Kidney epithelial cell (primary cell): ENCODE measurements at regions not wholly inside any gene's neighbourhood (a gene's known extent, or its start where the extent isn't known, plus 50 kb on each side); places are given as distances from the start of the nearest gene placed in this dataset.

Source experiments
- DNase-seq: peaks from one replicate; pipeline ENCODE4 v3.0.0-alpha.2; 2010; ENCODE audit warnings: low read depth
- H3K27me3 ChIP-seq: 2 replicates; pipeline ENCODE4 v1.6.0; 2011; ENCODE audit warnings: low read length; ENCODE audit not compliant: control insufficient read depth, insufficient read depth
- H3K36me3 ChIP-seq: 2 replicates; pipeline ENCODE4 v1.5.1; 2011; ENCODE audit warnings: low read length; ENCODE audit not compliant: control insufficient read depth, insufficient read depth
- H3K4me3 ChIP-seq: 2 replicates; pipeline ENCODE4 v1.5.1; 2011; ENCODE audit warnings: low read depth, mild to moderate bottlenecking, control low read depth, low read length
- CTCF ChIP-seq: IDR thresholded peaks from 2 replicates; pipeline ENCODE4 v1.5.1; 2011; ENCODE audit warnings: mild to moderate bottlenecking, moderate library complexity, low read length, control low read depth, inconsistent platforms; ENCODE audit not compliant: insufficient read depth, poor library complexity, severe bottlenecking

GRCh38 chr7:16069998-16070397, 351.3 kb downstream of the CRPPA start:
- Histone ChIP-seq H3K4me3 (no peak overlapping the region), H3K27me3 (no peaks in the 10 kb centered on the region)
- no peak for TF ChIP-seq CTCF

GRCh38 chr7:16068183-16068582, 353.2 kb downstream of the CRPPA start:
- H3K27me3 ChIP-seq: no peaks in the 10 kb centered on the region
- no peak for TF ChIP-seq CTCF

More at GRCh38 chr7:16069998-16070397, 351.3 kb downstream of the CRPPA start:
- no peak for DNase-seq
- no peaks in the 10 kb centered on the region for H3K36me3 ChIP-seq

DNA sequence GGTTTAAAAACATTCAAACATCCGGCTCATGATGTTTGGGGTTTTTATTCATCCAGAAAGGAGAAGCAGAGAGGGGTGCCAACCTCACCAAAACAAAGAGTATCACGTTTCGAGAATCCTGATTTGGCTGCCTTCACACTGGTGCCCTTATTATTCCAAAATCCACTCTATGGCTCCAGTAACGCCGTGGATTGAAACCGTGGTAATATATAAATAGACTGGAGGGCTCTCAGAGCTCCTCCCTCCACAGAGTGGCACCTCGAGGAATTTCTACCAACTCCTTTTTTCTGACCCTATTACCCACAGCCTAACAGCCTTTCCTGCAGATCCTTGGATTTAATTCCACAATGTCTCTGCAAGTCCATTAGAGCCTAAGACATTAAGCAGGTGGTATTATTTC, 353.6 kb downstream of the CRPPA start:
- H3K4me3 ChIP-seq: no peak overlapping the region
- H3K36me3 ChIP-seq: no peaks in the 10 kb centered on the region
- no peaks in the 10 kb centered on the region for H3K27me3 ChIP-seq
- TF ChIP-seq CTCF: no peak
- no peak for DNase-seq

More at GRCh38 chr7:16068183-16068582, 353.2 kb downstream of the CRPPA start:
- Histone ChIP-seq H3K36me3 (no peaks in the 10 kb centered on the region), H3K4me3 (no peak overlapping the region)
- DNase-seq: no peak

GRCh38 chr7:16066805-16067459, 354.4 kb downstream of the CRPPA start:
- no peak for DNase-seq

GRCh38 chr7:16065939-16066338, 355.4 kb downstream of the CRPPA start:
- no peak for TF ChIP-seq CTCF
- no peaks in the 10 kb centered on the region for H3K36me3 ChIP-seq
- H3K27me3 ChIP-seq: no peaks in the 10 kb centered on the region
- DNase-seq: no peak
- no peak overlapping the region for H3K4me3 ChIP-seq

More at GRCh38 chr7:16066805-16067459, 354.4 kb downstream of the CRPPA start:
- Histone ChIP-seq H3K4me3 (no peak overlapping the region), H3K27me3 (no peaks in the 10 kb centered on the region), H3K36me3 (no peaks in the 10 kb centered on the region)
- TF ChIP-seq CTCF: no peak
